PC-9 (cell line): ENCODE measurements at regions not wholly inside any gene's neighbourhood (a gene's known extent, or its start where the extent isn't known, plus 50 kb on each side); places are given as distances from the start of the nearest gene placed in this dataset.

Experiments
- BruUV-seq: library from RNA; stranded (reverse); fragments of 400-500 nt; replicated peaks from 2 replicates; lab custom pipeline; 2021; lab: Mats Ljungman, UMichigan
- CTCF ChIA-PET: fragments of 300-600 bp; sonication (Branson Sonifier 250); formaldehyde crosslinking; loops from one replicate; lab custom pipeline; 2022; ENCODE audit warnings: antibody characterized with exemption; lab: Charles Lee
- POLR2A ChIA-PET: fragments of 300-600 bp; sonication (Branson Sonifier 250); formaldehyde crosslinking; loops from one replicate; lab custom pipeline; 2022; ENCODE audit warnings: antibody characterized with exemption; ENCODE audit not compliant: unreplicated experiment; lab: Charles Lee
- DNase-seq, 2 experiments: peaks; one replicate each; pipeline versions ENCODE4 v3.0.0 to v3.0.0-alpha.2; 2015 to 2022; ENCODE audit warnings: mixed read lengths in 1 of 2
- H2AFZ ChIP-seq: fragments of 200-600 bp; sonication (generic); 2 replicates; pipeline ENCODE4 v1.8.1; 2017; ENCODE audit warnings: antibody characterized with exemption
- H3F3A ChIP-seq: fragments of 200-600 bp; sonication (generic); 2 replicates; pipeline ENCODE4 v1.8.1; 2017; ENCODE audit warnings: antibody characterized with exemption, mild to moderate bottlenecking, low read depth; ENCODE audit not compliant: insufficient read depth
- H3K27ac ChIP-seq: fragments of 200-600 bp; sonication (generic); 2 replicates; pipeline ENCODE4 v1.6.1; 2016; ENCODE audit warnings: mixed run types
- H3K27me3 ChIP-seq: fragments of 200-600 bp; sonication (generic); 2 replicates; pipeline ENCODE4 v1.6.1; 2016; ENCODE audit warnings: low read depth, mixed run types; ENCODE audit not compliant: insufficient read depth
- H3K36me3 ChIP-seq: fragments of 200-600 bp; sonication (generic); 2 replicates; pipeline ENCODE4 v1.6.1; 2016; ENCODE audit warnings: low read depth, mixed run types
- H3K4me1 ChIP-seq: fragments of 200-600 bp; sonication (generic); replicated peaks from 2 replicates; pipeline ENCODE4 v1.6.1; 2016; ENCODE audit warnings: mixed run types; ENCODE audit not compliant: insufficient read depth
- H3K4me2 ChIP-seq: fragments of 200-600 bp; sonication (generic); 2 replicates; pipeline ENCODE4 v1.6.1; 2017; ENCODE audit warnings: mixed run types
- H3K4me3 ChIP-seq: fragments of 200-600 bp; sonication (generic); 2 replicates; pipeline ENCODE4 v1.6.1; 2016; ENCODE audit warnings: mixed run types
- H3K79me2 ChIP-seq: fragments of 200-600 bp; sonication (generic); 2 replicates; pipeline ENCODE4 v1.6.1; 2017; ENCODE audit warnings: low read depth, mixed run types
- H3K9me2 ChIP-seq: fragments of 200-600 bp; sonication (generic); 2 replicates; pipeline ENCODE4 v1.8.1; 2017; ENCODE audit warnings: mild to moderate bottlenecking; ENCODE audit not compliant: insufficient read depth
- H3K9me3 ChIP-seq: fragments of 200-600 bp; sonication (generic); 2 replicates; pipeline ENCODE4 v1.8.1; 2016; ENCODE audit warnings: low read depth; ENCODE audit not compliant: insufficient read depth
- H4K20me1 ChIP-seq: fragments of 200-600 bp; sonication (generic); 2 replicates; pipeline ENCODE4 v1.8.1; 2017; ENCODE audit not compliant: insufficient read depth
- CTCF ChIP-seq: fragments of 200-600 bp; sonication (generic); conservative IDR thresholded peaks from 2 replicates; pipeline ENCODE4 v1.6.1; 2017; ENCODE audit warnings: mixed run types, antibody characterized with exemption, mild to moderate bottlenecking, moderate library complexity
- EZH2 ChIP-seq: fragments of 200-600 bp; sonication (generic); IDR thresholded peaks from 2 replicates; pipeline ENCODE4 v1.8.0; 2017; ENCODE audit warnings: antibody characterized with exemption, low read depth
- intact Hi-C: fragments of 100-400 bp; cut with micrococcal nuclease; formaldehyde crosslinking; loops from one replicate; pipeline ENCODE4 v1.10.0; 2022; ENCODE audit not compliant: unreplicated experiment

GRCh38 chr3:161875483-161875882 lies 378.9 kb downstream of the OTOL1 start:
- Histone ChIP-seq H3K4me2 (no peak overlapping the region), H3K4me1 (no peaks in the 10 kb centered on the region), H3K27ac (no peak overlapping the region), H2AFZ (0 out of 2 replicates have a peak overlapping the region, but pooled peaks have one; percentile 23), H3K9me2 (no peaks in the 10 kb centered on the region), H4K20me1 (no peaks in the 10 kb centered on the region), H3K27me3 (no peaks in the 10 kb centered on the region), H3K36me3 (no peaks in the 10 kb centered on the region), H3K9me3 (no peaks in the 10 kb centered on the region), H3K4me3 (no peak overlapping the region), H3K79me2 (no peaks in the 10 kb centered on the region), H3F3A (no peaks in the 10 kb centered on the region)
- CTCF ChIA-PET: interaction anchor here (0.6 kb wide), 1 partner anchor 75 kb away, joined by 3 read pairs; no protein-coding TSS in a partner anchor
- TF ChIP-seq EZH2 (no peak), CTCF (no peak)
- no TSS peak for BruUV-seq
- POLR2A ChIA-PET: no interaction called here
- DNase-seq: no peak
- intact Hi-C loops: no loop called here

GRCh38 chr3:161879470-161879869 lies 382.9 kb downstream of the OTOL1 start:
- no peaks in the 10 kb centered on the region for H3K9me3 ChIP-seq
- H3K4me3 ChIP-seq: no peak overlapping the region
- TF ChIP-seq EZH2 (no peak), CTCF (no peak)
- CTCF ChIA-PET: no interaction called here
- no peaks in the 10 kb centered on the region for H3K9me2 ChIP-seq
- no peaks in the 10 kb centered on the region for H3K27me3 ChIP-seq
- H3K4me2 ChIP-seq: no peak overlapping the region
- no peaks in the 10 kb centered on the region for H4K20me1 ChIP-seq
- no peak overlapping the region for H2AFZ ChIP-seq
- DNase-seq: no peak
- no TSS peak for BruUV-seq
- no peaks in the 10 kb centered on the region for H3K79me2 ChIP-seq
- no peaks in the 10 kb centered on the region for H3K36me3 ChIP-seq
- intact Hi-C loops: no loop called here
- no peaks in the 10 kb centered on the region for H3K4me1 ChIP-seq
- H3F3A ChIP-seq: no peaks in the 10 kb centered on the region
- POLR2A ChIA-PET: interaction anchor here (0.6 kb wide), 1 partner anchor 428 kb away, joined by 12 read pairs; no protein-coding TSS in a partner anchor
- no peak overlapping the region for H3K27ac ChIP-seq

GRCh38 chr3:161884830-161885229 lies 388.2 kb downstream of the OTOL1 start:
- H2AFZ ChIP-seq: no peak overlapping the region
- no peaks in the 10 kb centered on the region for H4K20me1 ChIP-seq
- intact Hi-C loops: no loop called here
- no peaks in the 10 kb centered on the region for H3K36me3 ChIP-seq
- no peaks in the 10 kb centered on the region for H3K9me2 ChIP-seq
- no peak overlapping the region for H3K27ac ChIP-seq
- 0 out of 2 replicates have a peak, but pooled peaks cover under 1% of the 10 kb centered on the region for H3K4me1 ChIP-seq
- H3K79me2 ChIP-seq: no peaks in the 10 kb centered on the region
- no peak overlapping the region for H3K4me2 ChIP-seq
- no peaks in the 10 kb centered on the region for H3K9me3 ChIP-seq
- no peaks in the 10 kb centered on the region for H3K27me3 ChIP-seq
- no peak overlapping the region for H3K4me3 ChIP-seq
- ChIA-PET POLR2A (no interaction called here), CTCF (no interaction called here)
- no TSS peak for BruUV-seq
- DNase-seq: no peak
- TF ChIP-seq EZH2 (no peak), CTCF (no peak)
- no peaks in the 10 kb centered on the region for H3F3A ChIP-seq
